GM19351 (cell line): ENCODE measurements at regions not wholly inside any gene's neighbourhood (a gene's known extent, or its start where the extent isn't known, plus 50 kb on each side); places are given as distances from the start of the nearest gene placed in this dataset.

Experiments used
- ATAC-seq: cut with Tn5 transposase; IDR thresholded peaks from one replicate; pipeline ENCODE4 v1.9.1; 2021; ENCODE audit warnings: mild to moderate bottlenecking, moderate library complexity; ENCODE audit not compliant: unreplicated experiment

DNA sequence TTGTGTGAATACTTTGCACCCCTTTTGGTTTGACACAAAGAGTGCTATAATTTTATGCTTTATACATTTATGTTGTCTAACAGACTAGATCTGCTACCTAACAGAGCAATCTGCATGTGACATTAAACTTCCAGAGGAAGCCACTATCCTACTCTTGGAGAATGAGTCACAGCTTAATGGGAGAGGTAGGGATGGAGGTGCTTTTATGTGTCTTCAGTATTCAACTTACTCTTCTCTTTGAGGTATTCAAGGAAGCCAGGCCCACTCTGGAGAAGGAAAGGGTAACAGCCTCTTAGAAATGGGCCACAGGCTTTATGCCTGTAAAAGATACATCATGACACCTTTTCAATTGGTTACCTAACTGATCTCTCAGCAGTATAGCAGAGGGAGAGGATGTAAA, 85.8 kb upstream of the NEUROD1 start:
- no peak for ATAC-seq

GRCh38 chr2:181770150-181770549, 89.8 kb upstream of the NEUROD1 start:
- no peak for ATAC-seq

DNA sequence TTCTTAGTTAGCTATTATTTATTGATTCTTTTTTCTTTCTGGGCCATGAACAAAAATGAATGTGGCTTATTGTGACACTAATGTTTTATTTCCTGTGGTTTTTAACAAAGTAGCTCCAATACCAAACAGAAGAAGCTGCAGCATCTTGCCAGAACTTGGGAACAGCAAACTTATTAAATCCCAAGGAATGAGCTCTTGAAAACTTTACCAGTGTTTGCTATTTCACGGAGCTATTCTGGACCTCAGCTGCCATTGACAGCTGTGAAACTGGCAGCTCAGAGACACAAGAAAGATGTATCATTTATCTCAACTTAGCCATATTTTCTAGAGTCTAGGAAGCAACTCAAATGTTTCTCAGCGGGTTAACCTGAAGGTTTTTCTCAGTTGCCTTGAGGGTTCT, 91.0 kb upstream of the NEUROD1 start:
- ATAC-seq, result no peak

DNA sequence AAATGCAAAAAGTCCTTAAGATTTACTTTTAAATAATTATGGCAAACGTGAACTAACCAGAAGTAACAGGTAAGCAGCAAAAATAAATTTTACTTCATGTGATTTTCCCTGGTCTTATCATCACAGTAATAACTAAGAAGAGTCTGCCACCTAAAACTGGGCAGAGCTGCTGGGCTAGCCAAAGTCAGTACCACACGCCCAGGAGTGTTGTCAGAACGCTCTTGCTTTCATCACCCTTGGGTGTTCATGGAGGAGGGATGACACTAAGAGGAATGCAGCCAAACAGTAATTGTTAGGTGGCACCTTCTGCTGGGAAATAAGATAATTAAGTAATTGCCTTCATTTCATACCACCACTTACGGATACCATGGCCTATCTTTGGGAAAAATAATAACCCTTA, 92.0 kb upstream of the NEUROD1 start:
- ATAC-seq, result no peak

DNA sequence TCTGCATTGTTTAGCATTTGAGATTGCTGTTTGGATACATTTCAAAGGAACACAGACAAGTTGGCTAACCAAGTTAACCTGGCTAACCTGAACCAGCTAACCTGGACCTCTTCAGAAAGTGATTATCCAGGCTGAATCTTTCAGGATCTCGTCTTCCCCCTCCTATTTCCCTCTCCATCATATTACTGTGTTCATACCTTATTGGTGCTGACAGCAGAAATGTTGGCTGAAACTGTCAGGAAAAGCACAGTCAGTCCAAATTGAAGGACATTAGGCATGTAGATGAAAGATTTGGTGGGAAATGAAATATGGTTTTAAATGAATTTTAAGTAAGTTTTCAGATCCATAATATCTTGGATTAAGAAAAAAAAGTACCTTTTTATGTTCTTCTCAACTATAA, 92.5 kb upstream of the NEUROD1 start:
- ATAC-seq, result no peak

- peak; percentile 92 for ATAC-seq
Measured at GRCh38 chr2:181774685-181775084, 94.4 kb upstream of the NEUROD1 start.

GRCh38 chr2:181776336-181776735, 96.0 kb upstream of the NEUROD1 start:
- ATAC-seq, result no peak

DNA sequence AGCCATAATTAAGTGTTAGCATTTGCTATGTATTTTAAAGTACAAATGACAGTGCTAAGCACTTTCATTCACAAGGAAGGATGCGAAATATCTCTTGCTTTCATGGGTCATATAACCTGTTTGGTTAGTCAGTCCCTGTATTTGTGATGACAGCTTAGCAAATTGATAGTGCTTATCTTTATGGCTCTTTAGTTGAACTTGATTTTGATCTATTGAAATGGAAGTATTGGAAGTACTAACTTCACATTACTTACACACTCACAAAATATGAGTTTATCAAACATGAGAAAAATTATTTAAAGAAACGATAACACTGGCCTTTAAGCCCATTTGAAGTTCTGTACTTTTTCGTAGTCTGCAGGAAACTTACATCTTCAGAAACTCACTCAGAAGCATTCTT, 97.4 kb upstream of the NEUROD1 start:
- ATAC-seq, result no peak

- no peak for ATAC-seq
Measured at GRCh38 chr2:181778621-181779201, 98.4 kb upstream of the NEUROD1 start.

GRCh38 chr2:181779288-181780021, 99.1 kb upstream of the NEUROD1 start:
- ATAC-seq, result peak; percentile 35

GRCh38 chr2:181780047-181780651, 99.8 kb upstream of the NEUROD1 start:
- ATAC-seq, result peak; percentile 47

DNA sequence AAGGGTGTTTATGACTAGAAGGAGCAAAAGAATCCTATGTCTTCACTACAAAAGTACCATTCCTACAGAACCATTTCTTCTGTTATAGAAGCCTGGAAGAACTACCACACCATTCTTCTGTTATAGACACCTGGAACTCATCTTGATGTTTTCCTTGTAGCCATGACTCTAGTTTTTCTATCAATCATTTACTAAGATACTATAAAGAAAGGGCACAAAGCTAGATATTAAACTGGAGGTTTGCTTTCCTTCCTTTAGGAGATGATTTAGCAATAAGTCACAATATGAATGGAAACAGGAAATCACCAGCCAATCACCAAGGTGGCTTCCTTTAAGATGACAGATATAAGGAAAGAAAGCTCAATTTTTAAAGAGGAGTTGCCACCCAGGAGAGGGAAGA, 100.3 kb upstream of the NEUROD1 start:
- no peak for ATAC-seq

- peak; percentile 56 for ATAC-seq
Measured at GRCh38 chr2:181781078-181781786, 100.9 kb upstream of the NEUROD1 start.

GRCh38 chr2:181782660-181783059, 102.3 kb upstream of the NEUROD1 start:
- no peak for ATAC-seq

- ATAC-seq, result no peak
Measured at GRCh38 chr2:181784556-181784955, 104.2 kb upstream of the NEUROD1 start.

- no peak for ATAC-seq
Measured at GRCh38 chr2:181785691-181786344, 105.5 kb upstream of the NEUROD1 start.

DNA sequence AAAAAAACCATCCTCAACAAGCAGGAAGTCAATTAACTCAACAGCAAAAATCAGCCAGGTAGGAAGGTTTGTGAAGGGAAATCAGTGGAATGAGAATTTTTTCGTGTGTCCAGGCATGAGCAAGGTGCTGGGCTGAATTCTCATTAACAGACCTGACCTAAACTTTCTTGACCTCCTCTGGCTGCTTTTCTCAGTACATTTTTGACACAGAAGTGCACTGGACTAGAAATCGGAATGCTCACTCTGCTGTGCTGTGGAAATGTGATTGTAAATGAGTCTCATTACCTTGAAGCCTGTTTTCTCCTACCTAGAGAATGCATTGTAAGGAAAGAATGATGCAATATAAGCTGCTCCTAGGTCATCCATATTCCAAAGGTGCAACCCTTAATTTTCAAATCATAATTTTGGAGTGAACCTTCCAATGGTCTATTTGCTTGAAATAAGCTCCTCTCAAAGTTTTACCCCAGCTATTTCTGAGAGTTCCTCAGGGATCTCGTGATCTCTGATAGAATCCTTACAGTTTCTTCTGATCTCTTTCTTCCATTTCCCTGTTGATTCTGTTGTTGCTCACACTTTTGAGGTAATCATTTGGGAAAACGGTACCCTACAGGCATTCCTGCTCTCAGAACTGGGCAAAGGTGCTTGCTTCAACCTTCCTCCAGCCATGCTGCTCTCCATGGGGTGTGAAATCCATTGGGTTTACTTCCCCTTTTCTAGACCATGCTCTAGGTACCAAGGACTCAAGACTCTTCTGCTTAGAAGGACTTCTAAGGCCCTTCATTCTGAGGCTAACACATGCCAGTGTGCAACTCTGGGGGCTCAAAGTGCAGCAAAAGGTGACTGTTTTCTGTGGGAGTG, 104.9 kb upstream of the ITPRID2 start:
- no peak for ATAC-seq

DNA sequence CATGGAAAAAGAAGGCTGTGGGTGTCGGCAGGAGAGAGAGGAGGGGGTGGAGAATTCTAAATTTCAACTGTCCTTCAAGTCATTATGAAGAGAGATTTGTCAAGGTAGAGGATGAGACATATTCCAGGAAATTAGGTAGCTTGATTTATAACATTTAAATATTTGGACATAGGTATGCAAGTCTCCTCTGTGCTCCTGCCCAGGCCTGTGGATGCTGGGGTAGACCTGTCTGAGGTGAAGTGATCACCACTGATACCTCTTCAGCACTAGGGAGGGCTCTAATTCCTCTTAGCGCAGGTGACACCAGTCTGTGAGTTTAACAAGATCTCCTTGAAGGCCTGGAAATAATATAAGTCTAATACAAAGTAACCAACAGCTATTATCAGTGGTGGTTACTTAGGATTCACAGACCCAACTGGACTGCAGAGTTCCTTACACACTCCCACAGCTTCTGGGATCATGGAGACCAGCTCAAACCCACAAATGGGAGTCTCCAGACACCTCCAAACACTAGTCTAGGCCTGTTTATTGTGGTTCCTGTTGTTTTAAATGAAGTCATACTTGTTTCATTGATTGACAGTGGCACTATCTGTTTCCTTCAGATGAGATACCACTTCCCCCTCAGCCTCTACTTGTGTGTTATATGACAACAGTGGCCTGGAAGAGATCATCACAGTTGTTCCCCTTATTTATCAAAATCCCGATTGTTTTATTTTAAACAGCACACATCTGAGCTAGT, 104.1 kb upstream of the ITPRID2 start:
- ATAC-seq, result no peak

GRCh38 chr2:181788897-181789555, 102.5 kb upstream of the ITPRID2 start:
- no peak for ATAC-seq
